ENCODE measurements at regions not wholly inside any gene's neighbourhood (a gene's known extent, or its start where the extent isn't known, plus 50 kb on each side); places are given as distances from the start of the nearest gene placed in this dataset.

- TF ChIP-seq, protein P1, sequence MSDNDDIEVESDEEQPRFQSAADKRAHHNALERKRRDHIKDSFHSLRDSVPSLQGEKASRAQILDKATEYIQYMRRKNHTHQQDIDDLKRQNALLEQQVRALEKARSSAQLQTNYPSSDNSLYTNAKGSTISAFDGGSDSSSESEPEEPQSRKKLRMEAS (IDR thresholded peaks at IDR 0.05): 0 out of 2 replicates have a peak, but pooled peaks have one; percentile 17
- no peak for TF ChIP-seq YY1 (IDR thresholded peaks at IDR 0.05; ENCODE audit: low read depth)
- no peak for TF ChIP-seq ZBTB7A (IDR thresholded peaks at IDR 0.05; ENCODE audit: low read depth)
- no peak for TF ChIP-seq TAF1 (IDR thresholded peaks at IDR 0.05; ENCODE audit: low read depth)
Observed at GRCh38 chr20:56750430-56750829, 121.3 kb downstream of the TFAP2C start.

DNA sequence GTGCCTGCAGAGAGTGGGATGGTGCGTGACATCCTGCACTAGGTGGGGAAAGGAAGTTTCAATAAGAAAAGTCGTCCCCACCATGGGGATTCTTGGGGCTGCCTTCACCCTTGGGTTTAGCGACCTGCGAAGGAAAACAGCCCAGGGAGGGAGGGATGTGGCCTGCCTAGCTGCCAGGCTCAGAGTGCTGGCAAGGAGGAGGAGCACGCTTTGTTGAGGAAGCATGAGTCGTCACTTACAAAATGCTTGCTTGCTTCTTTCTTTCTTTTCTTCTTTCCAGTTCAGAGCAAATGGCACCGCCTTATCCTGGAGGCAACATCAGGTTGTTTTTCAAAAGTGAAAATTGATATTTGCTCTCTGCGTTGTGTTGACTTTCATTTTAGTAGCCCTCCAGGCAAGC is 123.2 kb downstream of the TFAP2C start:
- no peak for TF ChIP-seq TCF12 (IDR thresholded peaks at IDR 0.05; ENCODE audit: low read depth)

- TF ChIP-seq CREB1 (IDR thresholded peaks at IDR 0.05; ENCODE audit: low read depth) (no peak), TCF12 (IDR thresholded peaks at IDR 0.05; ENCODE audit: low read depth) (no peak), CEBPB (IDR thresholded peaks at IDR 0.05) (no peak), YY1 (IDR thresholded peaks at IDR 0.05; ENCODE audit: low read depth) (no peak), RAD21 (IDR thresholded peaks at IDR 0.05; ENCODE audit: low read depth) (no peak), NFIC (IDR thresholded peaks at IDR 0.05) (no peak), EGR1 (IDR thresholded peaks at IDR 0.05) (no peak)
- TF ChIP-seq, protein P2, sequence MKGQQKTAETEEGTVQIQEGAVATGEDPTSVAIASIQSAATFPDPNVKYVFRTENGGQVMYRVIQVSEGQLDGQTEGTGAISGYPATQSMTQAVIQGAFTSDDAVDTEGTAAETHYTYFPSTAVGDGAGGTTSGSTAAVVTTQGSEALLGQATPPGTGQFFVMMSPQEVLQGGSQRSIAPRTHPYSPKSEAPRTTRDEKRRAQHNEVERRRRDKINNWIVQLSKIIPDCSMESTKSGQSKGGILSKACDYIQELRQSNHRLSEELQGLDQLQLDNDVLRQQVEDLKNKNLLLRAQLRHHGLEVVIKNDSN (IDR thresholded peaks at IDR 0.05): no peak
Observed at GRCh38 chr20:56755201-56755600, 126.1 kb downstream of the TFAP2C start.

DNA sequence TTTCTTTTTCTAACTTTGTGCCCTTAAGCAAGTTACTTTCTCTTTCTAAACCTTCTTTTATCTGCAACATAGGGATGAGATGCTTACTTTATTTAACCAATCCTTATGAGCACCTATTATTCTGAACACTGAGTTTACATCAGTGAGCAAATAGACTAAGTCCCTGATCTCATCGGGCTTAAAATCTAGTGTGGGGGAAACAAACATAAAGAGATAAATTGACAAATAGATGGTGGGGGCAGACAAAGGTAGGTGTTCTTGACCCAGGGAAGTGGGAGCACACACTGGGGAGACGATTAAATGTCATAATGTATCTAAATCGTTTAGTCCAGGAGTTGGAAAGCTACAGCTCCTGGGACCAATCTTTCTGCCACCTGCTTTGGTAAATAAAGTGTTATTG is 129.6 kb downstream of the TFAP2C start:
- TF ChIP-seq TEAD4 (IDR thresholded peaks at IDR 0.05): no peak
- TF ChIP-seq, protein P2 (IDR thresholded peaks at IDR 0.05): no peak
- TF ChIP-seq YY1 (IDR thresholded peaks at IDR 0.05; ENCODE audit: low read depth): no peak
- TF ChIP-seq, protein P1 (IDR thresholded peaks at IDR 0.05): no peak
- TF ChIP-seq EGR1 (IDR thresholded peaks at IDR 0.05): no peak
- no peak for TF ChIP-seq CREB1 (IDR thresholded peaks at IDR 0.05; ENCODE audit: low read depth)
- no peak for TF ChIP-seq RAD21 (IDR thresholded peaks at IDR 0.05; ENCODE audit: low read depth)
- TF ChIP-seq NFIC (IDR thresholded peaks at IDR 0.05): no peak
- TF ChIP-seq EP300 (IDR thresholded peaks at IDR 0.05; ENCODE audit: borderline replicate concordance): no peak
- TF ChIP-seq ZBTB7A (IDR thresholded peaks at IDR 0.05; ENCODE audit: low read depth): no peak
- no peak for TF ChIP-seq CEBPB (IDR thresholded peaks at IDR 0.05)

GRCh38 chr20:56759741-56760278 is 130.7 kb downstream of the TFAP2C start:
- TF ChIP-seq ZBTB7A (IDR thresholded peaks at IDR 0.05; ENCODE audit: low read depth): no peak
- TF ChIP-seq, protein P2 (IDR thresholded peaks at IDR 0.05): no peak
- no peak for TF ChIP-seq YY1 (IDR thresholded peaks at IDR 0.05; ENCODE audit: low read depth)
- no peak for TF ChIP-seq CEBPB (IDR thresholded peaks at IDR 0.05)
- no peak for TF ChIP-seq CREB1 (IDR thresholded peaks at IDR 0.05; ENCODE audit: low read depth)
- TF ChIP-seq EGR1 (IDR thresholded peaks at IDR 0.05): no peak
- no peak for TF ChIP-seq TAF1 (IDR thresholded peaks at IDR 0.05; ENCODE audit: low read depth)
- no peak for TF ChIP-seq TEAD4 (IDR thresholded peaks at IDR 0.05)
- no peak for TF ChIP-seq RAD21 (IDR thresholded peaks at IDR 0.05; ENCODE audit: low read depth)
- no peak for TF ChIP-seq REST (IDR thresholded peaks at IDR 0.05; ENCODE audit: low read depth)

DNA sequence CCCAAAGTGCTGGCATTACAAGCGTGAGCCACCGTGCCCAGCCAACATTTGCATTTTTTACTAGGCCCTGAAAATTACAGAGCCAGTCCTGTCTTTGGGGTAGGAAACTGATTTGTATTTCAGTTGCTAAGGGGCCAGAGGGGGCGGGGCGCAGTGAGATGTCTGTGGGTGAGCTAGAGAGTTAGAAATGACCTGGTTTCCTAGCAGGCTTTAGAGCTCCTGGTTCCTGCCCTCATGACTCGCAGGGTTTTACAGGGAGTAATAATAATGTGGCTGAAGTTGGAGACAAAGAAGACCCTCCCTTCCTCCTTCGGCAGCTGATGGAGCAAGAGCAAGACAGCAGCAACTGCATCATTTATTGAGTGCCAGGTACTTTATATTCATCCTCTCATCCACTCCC is 131.5 kb downstream of the TFAP2C start:
- TF ChIP-seq, protein P1 (IDR thresholded peaks at IDR 0.05): no peak
- TF ChIP-seq NFIC (IDR thresholded peaks at IDR 0.05) (no peak), EP300 (IDR thresholded peaks at IDR 0.05; ENCODE audit: borderline replicate concordance) (no peak), TAF1 (IDR thresholded peaks at IDR 0.05; ENCODE audit: low read depth) (no peak), CEBPB (IDR thresholded peaks at IDR 0.05) (no peak), CREB1 (IDR thresholded peaks at IDR 0.05; ENCODE audit: low read depth) (no peak), REST (IDR thresholded peaks at IDR 0.05; ENCODE audit: low read depth) (no peak), TCF12 (IDR thresholded peaks at IDR 0.05; ENCODE audit: low read depth) (no peak), ZBTB7A (IDR thresholded peaks at IDR 0.05; ENCODE audit: low read depth) (no peak), TEAD4 (IDR thresholded peaks at IDR 0.05) (no peak), FOXM1 (IDR thresholded peaks at IDR 0.05; ENCODE audit: borderline replicate concordance, low read depth) (no peak), EGR1 (IDR thresholded peaks at IDR 0.05) (no peak), YY1 (IDR thresholded peaks at IDR 0.05; ENCODE audit: low read depth) (no peak), RAD21 (IDR thresholded peaks at IDR 0.05; ENCODE audit: low read depth) (no peak)
- TF ChIP-seq, protein P2 (IDR thresholded peaks at IDR 0.05): no peak

Data from Ishikawa (cell line).